IMR-90 (cell line): ENCODE measurements at regions not wholly inside any gene's neighbourhood (a gene's known extent, or its start where the extent isn't known, plus 50 kb on each side); places are given as distances from the start of the nearest gene placed in this dataset.

Source experiments
- ATAC-seq: fragments of 200-7000 bp; cut with Tn5 transposase; 2 replicates; pipeline ENCODE4 v1.9.1; 2020; ENCODE audit warnings: low read depth, mild to moderate bottlenecking, moderate library complexity
- BruUV-seq: library from RNA; stranded (reverse); fragments of 400-500 nt; replicated peaks from 2 replicates; lab custom pipeline; 2021; lab: Mats Ljungman, UMichigan
- CTCF ChIA-PET: fragments of 300-600 bp; formaldehyde crosslinking; extraction: SDS; loops from one replicate; lab custom pipeline; 2021; ENCODE audit warnings: antibody characterized with exemption; lab: Yijun Ruan, JAX
- POLR2A ChIA-PET: fragments of 300-600 bp; sonication (Branson Sonifier 250); formaldehyde crosslinking; loops from one replicate; lab custom pipeline; 2022; ENCODE audit warnings: antibody characterized with exemption; ENCODE audit not compliant: unreplicated experiment; lab: Charles Lee
- DNase-seq: peaks from one replicate; pipeline ENCODE4 v3.0.0; 2013
- H2AFZ ChIP-seq: replicated peaks from 2 replicates; pipeline ENCODE3; 2013; ENCODE audit warnings: low read length, mild to moderate bottlenecking; ENCODE audit not compliant: poor library complexity
- H2AK5ac ChIP-seq: 2 replicates; pipeline ENCODE4 v1.6.1; 2013; ENCODE audit warnings: low read depth, low read length, inconsistent platforms
- H2AK9ac ChIP-seq: replicated peaks from 2 replicates; pipeline ENCODE3; 2013; ENCODE audit warnings: mild to moderate bottlenecking, low read depth, low read length, moderate library complexity; ENCODE audit not compliant: poor library complexity
- H2BK120ac ChIP-seq: 2 replicates; pipeline ENCODE4 v1.6.1; 2013; ENCODE audit warnings: low read depth, low read length, inconsistent platforms
- H2BK15ac ChIP-seq: 3 replicates; pipeline ENCODE4 v1.6.1; 2013; ENCODE audit warnings: low read depth, low read length, inconsistent platforms
- H2BK20ac ChIP-seq: 2 replicates; pipeline ENCODE4 v1.6.1; 2013; ENCODE audit warnings: low read depth, mild to moderate bottlenecking, inconsistent platforms, low read length, moderate library complexity
- H2BK5ac ChIP-seq: 2 replicates; pipeline ENCODE4 v1.6.1; 2013; ENCODE audit warnings: mild to moderate bottlenecking, low read depth, low read length, inconsistent platforms; ENCODE audit not compliant: poor library complexity, severe bottlenecking
- H3K14ac ChIP-seq: replicated peaks from 2 replicates; pipeline ENCODE4 v1.6.1; 2013; ENCODE audit warnings: low read depth, low read length, inconsistent platforms
- H3K18ac ChIP-seq: 2 replicates; pipeline ENCODE4 v1.6.1; 2013; ENCODE audit warnings: low read depth, low read length, control low read depth
- H3K23ac ChIP-seq: 2 replicates; pipeline ENCODE4 v1.6.1; 2013; ENCODE audit warnings: low read depth, low read length, inconsistent platforms
- H3K27ac ChIP-seq: 2 replicates; pipeline ENCODE4 v1.5.1; 2013; ENCODE audit warnings: mild to moderate bottlenecking, control low read depth, low read length; ENCODE audit not compliant: insufficient read depth
- H3K27me3 ChIP-seq: 2 replicates; pipeline ENCODE4 v1.6.1; 2013; ENCODE audit warnings: low read length; ENCODE audit not compliant: control insufficient read depth, insufficient read depth
- H3K36me3 ChIP-seq: 2 replicates; pipeline ENCODE4 v1.6.1; 2013; ENCODE audit warnings: low read length, mixed read lengths; ENCODE audit not compliant: control insufficient read depth, insufficient read depth
- H3K4ac ChIP-seq: 2 replicates; pipeline ENCODE4 v1.6.1; 2013; ENCODE audit warnings: low read depth, low read length, inconsistent platforms
- H3K4me1 ChIP-seq: 2 replicates; pipeline ENCODE4 v1.6.1; 2013; ENCODE audit warnings: low read length, mixed read lengths; ENCODE audit not compliant: control insufficient read depth, insufficient read depth
- H3K4me2 ChIP-seq: 2 replicates; pipeline ENCODE4 v1.6.1; 2013; ENCODE audit warnings: low read depth, mild to moderate bottlenecking, control low read depth, low read length, moderate library complexity
- H3K4me3 ChIP-seq: 2 replicates; pipeline ENCODE4 v1.5.1; 2013; ENCODE audit warnings: low read depth, mild to moderate bottlenecking, control low read depth, low read length, moderate library complexity; ENCODE audit not compliant: insufficient read depth
- H3K56ac ChIP-seq: 2 replicates; pipeline ENCODE4 v1.6.1; 2013; ENCODE audit warnings: low read length, inconsistent platforms; ENCODE audit not compliant: insufficient read depth; ENCODE audit errors: extremely low read depth
- H3K79me1 ChIP-seq, 2 experiments: 2 replicates each; pipeline ENCODE4 v1.6.1; 2013; ENCODE audit warnings: low read length in 2 of 2, inconsistent platforms in 1 of 2, low read depth in 1 of 2
- H3K9ac ChIP-seq: 2 replicates; pipeline ENCODE4 v1.6.1; 2013; ENCODE audit warnings: low read depth, low read length, control low read depth
- H3K9me1 ChIP-seq: 2 replicates; pipeline ENCODE4 v1.6.1; 2013; ENCODE audit warnings: low read length, inconsistent platforms; ENCODE audit not compliant: insufficient read depth
- H3K9me3 ChIP-seq: 2 replicates; pipeline ENCODE4 v1.6.1; 2013; ENCODE audit warnings: low read length; ENCODE audit not compliant: control insufficient read depth, insufficient read depth
- H4K20me1 ChIP-seq: 2 replicates; pipeline ENCODE4 v1.6.1; 2013; ENCODE audit warnings: low read length, inconsistent platforms; ENCODE audit not compliant: insufficient read depth
- H4K5ac ChIP-seq: 2 replicates; pipeline ENCODE4 v1.6.1; 2013; ENCODE audit warnings: mild to moderate bottlenecking, low read depth, low read length, control low read depth
- H4K8ac ChIP-seq, 2 experiments: 2 replicates each; pipeline ENCODE4 v1.6.1; 2013; ENCODE audit warnings: low read depth in 2 of 2, low read length in 2 of 2, control low read depth in 1 of 2, inconsistent platforms in 1 of 2
- H4K91ac ChIP-seq: 2 replicates; pipeline ENCODE4 v1.6.1; 2013; ENCODE audit warnings: low read depth, low read length, inconsistent platforms; ENCODE audit not compliant: insufficient read depth
- BHLHE40 ChIP-seq: fragments of 150-350 bp; IDR thresholded peaks from 2 replicates; pipeline ENCODE4 v1.6.1; 2016; ENCODE audit warnings: mild to moderate bottlenecking, low read depth, low read length
- CEBPB ChIP-seq: IDR thresholded peaks from 2 replicates; pipeline ENCODE4 v1.6.1; 2012; ENCODE audit warnings: low read depth, low read length, improper control_type of control experiment
- CHD1 ChIP-seq: IDR thresholded peaks from 2 replicates; pipeline ENCODE4 v1.6.1; 2012; ENCODE audit warnings: low read depth, low read length, improper control_type of control experiment
- FOS ChIP-seq: fragments of 150-350 bp; IDR thresholded peaks from 2 replicates; pipeline ENCODE4 v1.6.1; 2016; ENCODE audit warnings: low read depth, low read length
- MAFK ChIP-seq: IDR thresholded peaks from 2 replicates; pipeline ENCODE4 v1.6.1; 2012; ENCODE audit warnings: low read depth, low read length, improper control_type of control experiment
- MAZ ChIP-seq: IDR thresholded peaks from 2 replicates; pipeline ENCODE4 v1.6.1; 2012; ENCODE audit warnings: low read depth, mild to moderate bottlenecking, low read length, improper control_type of control experiment, moderate library complexity, borderline replicate concordance
- MXI1 ChIP-seq: IDR thresholded peaks from 2 replicates; pipeline ENCODE4 v1.6.1; 2012; ENCODE audit warnings: low read depth, mild to moderate bottlenecking, low read length, moderate library complexity, borderline replicate concordance
- NFE2L2 ChIP-seq: fragments of 150-350 bp; IDR thresholded peaks from 2 replicates; pipeline ENCODE4 v1.6.1; 2016; ENCODE audit warnings: low read depth, mild to moderate bottlenecking, low read length
- POLR2A ChIP-seq: IDR thresholded peaks from 2 replicates; pipeline ENCODE4 v1.6.1; 2012; ENCODE audit warnings: mild to moderate bottlenecking, low read depth, low read length
- RAD21 ChIP-seq: IDR thresholded peaks from 2 replicates; pipeline ENCODE4 v1.6.1; 2012; ENCODE audit warnings: low read length, improper control_type of control experiment
- RCOR1 ChIP-seq: IDR thresholded peaks from 2 replicates; pipeline ENCODE4 v1.6.1; 2012; ENCODE audit warnings: mild to moderate bottlenecking, low read length, improper control_type of control experiment; ENCODE audit not compliant: insufficient replicate concordance
- RFX5 ChIP-seq: IDR thresholded peaks from 2 replicates; pipeline ENCODE4 v1.8.0; 2012; ENCODE audit warnings: low read depth, mild to moderate bottlenecking, low read length, moderate library complexity
- USF2 ChIP-seq: fragments of 150-350 bp; IDR thresholded peaks from 2 replicates; pipeline ENCODE4 v1.6.1; 2017; ENCODE audit warnings: mild to moderate bottlenecking, antibody characterized with exemption, low read length, low read depth
- WGBS, 2 experiments: methylation state at CpG; one replicate each; pipeline versions ENCODE4 v1.1.5 to v1.1.7; 2013; ENCODE audit warnings: missing lambda C conversion rate in 2 of 2; ENCODE audit not compliant: insufficient read length in 1 of 2; ENCODE audit errors: extremely low coverage in 2 of 2; 5-methylcytosine and 5-hydroxymethylcytosine counted together
- dilution Hi-C: fragments of 300-500 bp; cut with HindIII; formaldehyde crosslinking; loops from one replicate; pipeline ENCODE4 v1.14.3; 2018; ENCODE audit warnings: low sequenced_read_pairs; ENCODE audit not compliant: unreplicated experiment
- in situ Hi-C: fragments of 300-500 bp; cut with MboI; formaldehyde crosslinking; loops from 3 replicates; pipeline ENCODE4 v1.14.3; 2019; ENCODE audit warnings: low sequenced_read_pairs, inconsistent platforms, mixed read lengths
- intact Hi-C: fragments of 100-400 bp; cut with micrococcal nuclease; formaldehyde crosslinking; loops from 2 replicates; pipeline ENCODE4 v1.10.0; 2022
- TF ChIP-seq, protein P1 (sequence below): fragments of 150-350 bp; IDR thresholded peaks from 2 replicates; pipeline ENCODE4 v1.6.1; 2016; ENCODE audit warnings: low read depth, mild to moderate bottlenecking, low read length, moderate library complexity, borderline replicate concordance

GRCh38 chr2:121095257-121096080 is 189.5 kb downstream of the TFCP2L1 start (continued):
- TF ChIP-seq USF2, result no peak
- no peak for TF ChIP-seq RCOR1

- intact Hi-C loops, result loop anchor here (10.0 kb wide), 1 partner anchor 648 kb away; no protein-coding TSS in a partner anchor
- no peak for TF ChIP-seq MXI1
- TF ChIP-seq CHD1, result no peak
- TF ChIP-seq MAFK, result no peak
- TF ChIP-seq POLR2A, result no peak
- TF ChIP-seq BHLHE40, result no peak
- TF ChIP-seq RCOR1, result no peak
- no peak for TF ChIP-seq NFE2L2
- no peak for TF ChIP-seq CEBPB
- TF ChIP-seq RFX5, result no peak
- TF ChIP-seq MAZ, result no peak
- TF ChIP-seq RAD21, result no peak
- TF ChIP-seq USF2, result no peak
- TF ChIP-seq, protein P1, sequence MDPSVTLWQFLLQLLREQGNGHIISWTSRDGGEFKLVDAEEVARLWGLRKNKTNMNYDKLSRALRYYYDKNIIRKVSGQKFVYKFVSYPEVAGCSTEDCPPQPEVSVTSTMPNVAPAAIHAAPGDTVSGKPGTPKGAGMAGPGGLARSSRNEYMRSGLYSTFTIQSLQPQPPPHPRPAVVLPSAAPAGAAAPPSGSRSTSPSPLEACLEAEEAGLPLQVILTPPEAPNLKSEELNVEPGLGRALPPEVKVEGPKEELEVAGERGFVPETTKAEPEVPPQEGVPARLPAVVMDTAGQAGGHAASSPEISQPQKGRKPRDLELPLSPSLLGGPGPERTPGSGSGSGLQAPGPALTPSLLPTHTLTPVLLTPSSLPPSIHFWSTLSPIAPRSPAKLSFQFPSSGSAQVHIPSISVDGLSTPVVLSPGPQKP, result no peak
- no peak for TF ChIP-seq FOS
These were observed 188.4 kb downstream of the TFCP2L1 start for GRCh38 chr2:121096611-121097010.

More at GRCh38 chr2:121096611-121097010, 188.4 kb downstream of the TFCP2L1 start:
- BruUV-seq, result no TSS peak
- no peaks in the 10 kb centered on the region for H3K36me3 ChIP-seq
- H3K9me3 ChIP-seq, result no peaks in the 10 kb centered on the region; the same call in 1 of the 2 replicates
- no peak overlapping the region for H3K27ac ChIP-seq
- H2BK20ac ChIP-seq, result no peak overlapping the region
- H2BK120ac ChIP-seq, result no peak overlapping the region
- no peak overlapping the region for H2AFZ ChIP-seq
- H2AK9ac ChIP-seq, result no peak overlapping the region
- no peaks in the 10 kb centered on the region for H3K79me1 ChIP-seq
- H4K5ac ChIP-seq, result no peak overlapping the region
- peaks cover 59% of the 10 kb centered on the region for H3K27me3 ChIP-seq
- no peak overlapping the region for H4K8ac ChIP-seq
- no peak overlapping the region for H4K91ac ChIP-seq
- H3K9ac ChIP-seq, result no peak overlapping the region
- H3K9me1 ChIP-seq, result no peaks in the 10 kb centered on the region
- no peak overlapping the region for H3K23ac ChIP-seq
- no peak overlapping the region for H3K14ac ChIP-seq
- H2BK15ac ChIP-seq, result no peak overlapping the region
- no peak for DNase-seq
- H3K4me3 ChIP-seq, result no peak overlapping the region
- POLR2A ChIA-PET, result no interaction called here
- H3K56ac ChIP-seq, result no peak overlapping the region
- no peak overlapping the region for H3K18ac ChIP-seq
- no peaks in the 10 kb centered on the region for H4K20me1 ChIP-seq
- CTCF ChIA-PET, result no interaction called here
- H3K4me1 ChIP-seq, result no peaks in the 10 kb centered on the region
- H2BK5ac ChIP-seq, result no peak overlapping the region
- WGBS, 2 experiments, result no CpG with 5 or more reads among the region's 5 CpGs
- H3K4me2 ChIP-seq, result no peak overlapping the region
- dilution Hi-C loops (no loop called here), in situ Hi-C loops (loop anchor here (10.0 to 25.0 kb wide), 3 partner anchors 258 to 641 kb away; partner anchors contain the start of genes NIFK and RNU4ATAC)
- no peak for ATAC-seq
- H2AK5ac ChIP-seq, result no peak overlapping the region
- no peak overlapping the region for H3K4ac ChIP-seq
